AG04449 (cell line): ENCODE measurements at regions not wholly inside any gene's neighbourhood (a gene's known extent, or its start where the extent isn't known, plus 50 kb on each side); places are given as distances from the start of the nearest gene placed in this dataset.

Experiments used
- CTCF ChIA-PET: fragments of 350-600 bp; formaldehyde crosslinking; extraction: SDS; loops from one replicate; lab custom pipeline; 2021; ENCODE audit warnings: antibody characterized with exemption; lab: Yijun Ruan, JAX
- POLR2A ChIA-PET: fragments of 400-600, 350-600 bp; formaldehyde crosslinking; extraction: SDS; loops from one replicate; lab custom pipeline; 2020; ENCODE audit warnings: antibody characterized with exemption, inconsistent platforms; lab: Yijun Ruan, JAX
- DNase-seq: peaks from one replicate; pipeline ENCODE4 v3.0.0-alpha.2; 2010; ENCODE audit warnings: low read depth, low spot score
- H3K4me3 ChIP-seq: 2 replicates; pipeline ENCODE4 v1.5.1; 2011; ENCODE audit warnings: low read depth, mild to moderate bottlenecking, control low read depth, low read length
- TF ChIP-seq, protein P1 (sequence below): IDR thresholded peaks from one replicate; pipeline ENCODE4 v1.5.1; 2011; ENCODE audit warnings: mild to moderate bottlenecking, moderate library complexity, low read length, control low read depth, inconsistent platforms; ENCODE audit not compliant: insufficient read depth; ENCODE audit errors: missing control alignments

DNA sequence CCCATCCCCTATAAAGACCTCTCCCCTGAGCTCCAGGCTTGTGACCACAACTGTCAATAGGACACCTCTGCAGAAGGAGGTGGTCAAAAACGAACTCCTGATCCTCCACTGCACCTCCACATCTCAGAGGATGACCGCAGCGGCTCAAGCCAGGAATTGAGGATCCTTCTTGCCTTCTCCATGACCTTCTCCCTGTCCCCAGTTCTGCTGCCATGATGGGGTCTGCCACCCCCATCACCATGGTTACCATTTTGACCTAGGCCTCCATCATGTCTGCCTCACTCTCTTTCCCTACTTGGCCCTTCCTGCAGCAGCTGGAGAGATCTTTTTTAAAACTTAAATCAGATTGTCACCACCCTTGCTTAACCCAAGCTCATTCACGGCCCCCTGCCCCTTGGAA lies 81.3 kb upstream of the LINGO1 start:
- TF ChIP-seq, protein P1, sequence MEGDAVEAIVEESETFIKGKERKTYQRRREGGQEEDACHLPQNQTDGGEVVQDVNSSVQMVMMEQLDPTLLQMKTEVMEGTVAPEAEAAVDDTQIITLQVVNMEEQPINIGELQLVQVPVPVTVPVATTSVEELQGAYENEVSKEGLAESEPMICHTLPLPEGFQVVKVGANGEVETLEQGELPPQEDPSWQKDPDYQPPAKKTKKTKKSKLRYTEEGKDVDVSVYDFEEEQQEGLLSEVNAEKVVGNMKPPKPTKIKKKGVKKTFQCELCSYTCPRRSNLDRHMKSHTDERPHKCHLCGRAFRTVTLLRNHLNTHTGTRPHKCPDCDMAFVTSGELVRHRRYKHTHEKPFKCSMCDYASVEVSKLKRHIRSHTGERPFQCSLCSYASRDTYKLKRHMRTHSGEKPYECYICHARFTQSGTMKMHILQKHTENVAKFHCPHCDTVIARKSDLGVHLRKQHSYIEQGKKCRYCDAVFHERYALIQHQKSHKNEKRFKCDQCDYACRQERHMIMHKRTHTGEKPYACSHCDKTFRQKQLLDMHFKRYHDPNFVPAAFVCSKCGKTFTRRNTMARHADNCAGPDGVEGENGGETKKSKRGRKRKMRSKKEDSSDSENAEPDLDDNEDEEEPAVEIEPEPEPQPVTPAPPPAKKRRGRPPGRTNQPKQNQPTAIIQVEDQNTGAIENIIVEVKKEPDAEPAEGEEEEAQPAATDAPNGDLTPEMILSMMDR: no peak
- H3K4me3 ChIP-seq: no peak overlapping the region
- DNase-seq: no peak
- POLR2A ChIA-PET: no interaction called here
- CTCF ChIA-PET: interaction anchor here (1.4 kb wide), 1 partner anchor 80 kb away, joined by 4 read pairs; no protein-coding TSS in a partner anchor

DNA sequence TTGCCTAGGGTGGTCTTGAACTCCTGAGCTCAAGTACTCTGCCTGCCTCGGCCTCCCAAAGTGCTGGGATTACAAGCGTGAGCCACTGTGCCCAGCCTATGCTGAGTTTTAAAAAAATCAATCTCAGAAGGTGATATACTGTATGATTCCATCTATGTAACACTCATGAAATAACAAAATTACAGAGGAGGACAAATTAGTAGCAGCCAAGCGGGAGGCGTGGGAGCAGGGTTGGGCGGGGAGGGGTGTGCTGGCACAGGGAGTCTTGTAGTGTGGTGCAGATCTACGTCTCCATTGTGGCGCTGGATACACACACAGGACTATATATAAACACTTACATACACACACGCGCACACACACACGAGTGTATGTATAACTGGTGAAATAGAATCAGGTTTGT lies 80.6 kb upstream of the LINGO1 start:
- ChIA-PET CTCF (no interaction called here), POLR2A (no interaction called here)
- DNase-seq: no peak
- TF ChIP-seq, protein P1: no peak
- no peak overlapping the region for H3K4me3 ChIP-seq

DNA sequence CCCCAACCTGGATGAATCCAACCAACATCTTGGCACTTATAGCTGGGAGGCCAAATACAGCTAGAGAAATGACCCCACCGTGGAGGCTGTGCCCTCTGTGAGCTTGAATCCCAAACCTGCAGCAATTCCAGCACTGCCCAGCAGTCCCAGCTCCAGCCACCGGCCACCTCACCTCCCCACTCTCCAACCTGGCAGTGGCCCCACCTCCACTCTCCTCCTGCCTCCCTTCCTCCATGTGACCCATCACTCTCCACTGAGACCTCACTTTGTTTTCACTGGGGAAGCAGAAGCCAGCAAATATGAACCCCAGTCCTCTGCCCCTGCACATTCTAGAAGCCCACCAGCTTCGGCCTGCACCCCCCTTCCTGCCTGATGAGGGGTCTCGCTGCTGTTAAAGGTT lies 79.7 kb upstream of the LINGO1 start:
- TF ChIP-seq, protein P1: no peak
- DNase-seq: no peak
- ChIA-PET POLR2A (no interaction called here), CTCF (no interaction called here)
- no peak overlapping the region for H3K4me3 ChIP-seq

DNA sequence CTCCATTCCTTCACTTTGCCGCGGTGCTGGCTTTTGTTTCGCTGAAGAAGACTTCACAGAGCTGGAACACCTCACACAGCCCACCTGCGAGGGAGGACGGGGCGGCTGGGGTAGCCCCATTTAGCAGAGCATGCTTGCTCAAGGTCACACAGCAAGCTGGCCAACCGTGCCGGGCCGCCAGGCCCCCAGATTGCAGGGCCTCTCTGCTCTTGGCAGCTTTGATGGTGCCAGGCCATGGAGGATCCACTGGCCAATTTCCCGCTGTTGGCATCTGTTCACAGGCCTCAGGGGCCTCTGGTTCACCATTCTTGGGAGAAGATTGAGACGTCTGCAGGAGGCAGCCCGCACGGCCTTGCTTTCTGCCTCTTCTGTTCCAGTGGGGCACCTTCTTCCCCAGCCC lies 77.9 kb upstream of the LINGO1 start:
- POLR2A ChIA-PET: no interaction called here
- CTCF ChIA-PET: no interaction called here
- no peak for DNase-seq
- H3K4me3 ChIP-seq: no peak overlapping the region
- TF ChIP-seq, protein P1: no peak

DNA sequence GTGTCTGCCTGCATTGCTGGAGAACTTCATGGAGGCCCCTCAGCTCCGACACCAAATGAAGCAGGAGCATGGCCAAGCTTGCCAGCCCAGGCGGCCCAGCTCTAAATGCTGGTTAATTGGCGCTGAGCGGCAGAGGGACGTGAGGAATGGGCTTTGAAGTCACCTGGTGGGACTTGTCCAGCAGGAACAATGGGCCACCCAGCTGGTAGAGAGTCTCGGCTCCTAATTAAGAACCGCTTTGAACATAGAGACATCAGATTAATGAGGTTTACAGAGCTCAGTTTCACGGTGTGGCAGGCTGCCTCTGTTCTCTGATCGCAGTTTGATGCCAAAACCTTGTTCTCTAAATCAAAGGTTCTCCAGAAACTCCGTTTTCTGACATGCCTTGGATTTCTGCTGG lies 77.5 kb upstream of the LINGO1 start:
- CTCF ChIA-PET: interaction anchor here (1.0 kb wide), 1 partner anchor 77 kb away, joined by 4 read pairs; no protein-coding TSS in a partner anchor
- POLR2A ChIA-PET: no interaction called here
- no peak for DNase-seq

DNA sequence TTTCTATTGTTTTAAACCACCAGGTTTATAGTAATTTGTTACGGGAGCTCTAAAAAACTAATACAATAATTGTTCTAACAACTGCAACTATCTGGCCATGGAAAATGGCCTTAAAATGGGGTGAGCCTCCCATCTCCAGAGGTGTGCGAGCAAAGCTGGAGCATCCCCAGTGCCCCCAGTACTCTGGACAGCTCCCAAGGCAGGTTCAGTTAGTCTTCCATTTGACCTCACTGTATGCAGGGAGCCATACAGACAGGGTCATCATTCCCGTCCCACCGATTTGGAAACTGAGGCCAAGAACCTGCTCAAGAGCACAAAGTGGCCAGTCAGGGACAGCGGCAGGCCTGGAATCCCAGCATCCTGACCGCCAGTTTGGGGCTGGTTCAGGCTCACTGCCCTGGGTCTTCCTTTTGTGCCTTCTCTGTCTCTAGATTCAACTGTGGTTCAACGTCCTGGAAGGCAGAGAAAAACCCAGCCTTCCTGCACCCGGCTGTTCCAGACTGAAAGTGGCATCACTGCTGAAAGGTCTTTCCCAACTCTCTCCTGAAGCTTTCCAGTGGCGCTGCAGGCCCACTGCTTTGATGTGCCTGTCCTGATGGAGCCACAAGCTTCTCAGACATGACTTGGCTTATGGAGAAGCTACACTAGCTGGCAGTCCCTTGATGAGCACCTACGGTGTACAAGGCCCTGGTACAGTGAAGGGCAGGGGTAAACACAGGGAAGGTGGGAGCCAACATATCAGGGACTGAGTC lies 76.6 kb upstream of the LINGO1 start:
- no peak for DNase-seq
- TF ChIP-seq, protein P1: no peak
- ChIA-PET POLR2A (no interaction called here), CTCF (interaction anchor here (1.0 kb wide), 1 partner anchor 76 kb away, joined by 4 read pairs; no protein-coding TSS in a partner anchor)
- H3K4me3 ChIP-seq: no peak overlapping the region

More for the DNA sequence above, 77.5 kb upstream of the LINGO1 start:
- no peak overlapping the region for H3K4me3 ChIP-seq
- TF ChIP-seq, protein P1: no peak
